K562 (cell line): ENCODE measurements at regions not wholly inside any gene's neighbourhood (a gene's known extent, or its start where the extent isn't known, plus 50 kb on each side); places are given as distances from the start of the nearest gene placed in this dataset.

ENCODE experiments used
- CBX8 ChIP-seq: fragments of 200-600 bp; sonication (generic); IDR thresholded peaks from 2 replicates; pipeline ENCODE4 v1.6.1; 2012; ENCODE audit warnings: borderline replicate concordance, mixed run types, low read depth, mild to moderate bottlenecking, moderate library complexity, mixed read lengths, low read length, control low read depth, inconsistent platforms; ENCODE audit not compliant: poor library complexity, severe bottlenecking; ENCODE audit errors: extremely low read depth
- EWSR1 ChIP-seq: fragments of 450-650 bp; IDR thresholded peaks from 2 replicates; pipeline ENCODE4 v1.6.1; 2018; ENCODE audit warnings: borderline replicate concordance, mild to moderate bottlenecking, low read depth, moderate library complexity; ENCODE audit not compliant: partially characterized antibody
- FOXP4 ChIP-seq: sonication (generic); formaldehyde crosslinking; IDR thresholded peaks from 2 replicates; pipeline ENCODE4 v1.8.0; 2022; ENCODE audit warnings: mild to moderate bottlenecking, missing genetic modification reagents, borderline replicate concordance
- NFE2L1 ChIP-seq: fragments of 450-650 bp; IDR thresholded peaks from 2 replicates; pipeline ENCODE4 v1.6.1; 2016; ENCODE audit warnings: missing genetic modification characterization, low read depth, mild to moderate bottlenecking, missing compliant biosample characterization, moderate library complexity, borderline replicate concordance
- REST ChIP-seq, 2 experiments: fragments of 450-650 bp; formaldehyde crosslinking in 1 of 2; IDR thresholded peaks; 2 replicates each; pipeline versions ENCODE4 v1.4.0 to v1.6.1; 2014 to 2020; ENCODE audit warnings: mild to moderate bottlenecking in 2 of 2, borderline replicate concordance in 1 of 2, low read depth in 1 of 2
- STAG1 ChIP-seq: sonication (generic); formaldehyde crosslinking; IDR thresholded peaks from 2 replicates; pipeline ENCODE4 v1.5.0; 2020; ENCODE audit warnings: missing genetic modification reagents, borderline replicate concordance
- TFAM ChIP-seq: fragments of 250-450 bp; sonication (Bioruptor Pico); conservative IDR thresholded peaks from 2 replicates; pipeline ENCODE4 v1.5.0; 2021; ENCODE audit warnings: mild to moderate bottlenecking, moderate library complexity
- ZNF76 ChIP-seq: fragments of 250-450 bp; sonication (Bioruptor Pico); IDR thresholded peaks from 2 replicates; pipeline ENCODE4 v1.4.0; 2020; ENCODE audit warnings: mild to moderate bottlenecking, moderate library complexity, borderline replicate concordance

DNA sequence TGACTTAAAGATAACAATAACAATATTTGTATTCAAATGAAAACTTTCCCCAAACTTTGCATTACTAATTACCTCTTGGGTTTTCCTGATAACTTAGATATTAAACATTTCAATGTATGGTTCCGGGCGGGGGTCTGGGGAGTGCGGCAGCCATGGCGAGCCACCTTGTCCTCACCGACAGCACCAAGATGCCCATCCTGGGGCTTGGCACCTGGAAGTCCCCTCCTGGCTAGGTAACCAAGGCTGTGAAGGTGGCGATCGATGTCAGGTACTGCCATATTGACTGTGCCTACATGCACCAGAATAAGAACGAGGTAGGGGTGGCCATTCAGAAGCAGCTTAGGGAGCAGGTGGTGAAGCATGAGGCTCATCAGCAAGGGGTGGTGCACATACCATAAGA is 478.7 kb downstream of the CNTN3 start (continued):
- no peak for TF ChIP-seq REST (IDR thresholded peaks at IDR 0.05; ENCODE audit: borderline replicate concordance)
- no peak for TF ChIP-seq REST (CRISPR knock-in tag; IDR thresholded peaks at IDR 0.05; ENCODE audit: low read depth)
- TF ChIP-seq FOXP4 (CRISPR knock-in tag): no peak
- no peak for TF ChIP-seq TFAM (CRISPR knock-in tag)
- no peak for TF ChIP-seq EWSR1
- no peak for TF ChIP-seq ZNF76 (CRISPR knock-in tag)
- no peak for TF ChIP-seq STAG1
- no peak for TF ChIP-seq CBX8
- no peak for TF ChIP-seq NFE2L1 (tag)
- TF ChIP-seq, all 486 proteins: peak for 0
